Tibial nerve (tissue), 4 donors: ENCODE measurements at regions not wholly inside any gene's neighbourhood (a gene's known extent, or its start where the extent isn't known, plus 50 kb on each side); places are given as distances from the start of the nearest gene placed in this dataset.

Source experiments
- DNase-seq, 2 donors: peaks; one replicate each; pipeline ENCODE4 v3.0.0-alpha.2; 2019; ENCODE audit warnings: low spot score in 2 of 2
- H3K27ac ChIP-seq, 4 donors: fragments of 200-600 bp; sonication (generic) in 3 of 4; one replicate each; pipeline ENCODE4 v1.5.1; 2017 to 2019; ENCODE audit warnings: mild to moderate bottlenecking in 1 of 4
- H3K27me3 ChIP-seq, 2 donors: fragments of 200-600 bp; sonication (generic) in 1 of 2; one replicate each; pipeline versions ENCODE4 v1.5.1 to v1.6.0; 2017 to 2019
- H3K36me3 ChIP-seq, 3 donors: fragments of 200-600 bp; sonication (generic); one replicate each; pipeline ENCODE4 v1.5.1; 2018 to 2019
- H3K4me1 ChIP-seq, 4 donors: fragments of 200-600 bp; sonication (generic) in 3 of 4; one replicate each; pipeline ENCODE4 v1.5.1; 2017 to 2019
- H3K4me3 ChIP-seq, 4 donors: fragments of 200-600 bp; sonication (generic) in 3 of 4; one replicate each; pipeline ENCODE4 v1.5.1; 2017 to 2019; ENCODE audit warnings: mild to moderate bottlenecking in 1 of 4, moderate library complexity in 1 of 4
- H3K9me3 ChIP-seq, 4 donors: fragments of 200-600 bp; sonication (generic) in 3 of 4; one replicate each; pipeline ENCODE4 v1.5.1; 2017 to 2019
- CTCF ChIP-seq, 5 experiments: fragments of 200-600 bp in 3 of 5; fragments of 450-650 bp in 2 of 5; sonication (generic) in 3 of 5; IDR thresholded peaks; one replicate each; pipeline ENCODE4 v1.5.1; 2016 to 2019; ENCODE audit warnings: antibody characterized with exemption in 5 of 5, mild to moderate bottlenecking in 3 of 5, moderate library complexity in 2 of 5
- EP300 ChIP-seq, 2 donors: sonication (generic); formaldehyde crosslinking; IDR thresholded peaks; one replicate each; pipeline ENCODE4 v1.6.1; 2017; ENCODE audit warnings: antibody characterized with exemption in 2 of 2, mild to moderate bottlenecking in 1 of 2
- POLR2A ChIP-seq, 2 donors: fragments of 450-650 bp; IDR thresholded peaks; one replicate each; pipeline ENCODE4 v1.6.1; 2017; ENCODE audit warnings: antibody characterized with exemption in 2 of 2, mild to moderate bottlenecking in 2 of 2, moderate library complexity in 2 of 2
- WGBS, 2 donors: methylation state at CpG; one replicate each; pipeline ENCODE4 v1.1.5; 2018; 5-methylcytosine and 5-hydroxymethylcytosine counted together

GRCh38 chr2:66929632-66930338 is 467.3 kb upstream of the ETAA1 start:
- no peak for TF ChIP-seq EP300 (IDR thresholded peaks at IDR 0.05)
- TF ChIP-seq POLR2A (IDR thresholded peaks at IDR 0.05): no peak
- no peak for TF ChIP-seq CTCF (IDR thresholded peaks at IDR 0.05)
- H3K27ac ChIP-seq: no peak overlapping the region
- H3K4me3 ChIP-seq: no peak overlapping the region
- H3K36me3 ChIP-seq: no peaks in the 10 kb centered on the region
- H3K27me3 ChIP-seq: no peaks in the 10 kb centered on the region
- H3K4me1 ChIP-seq: peaks cover 0 to 6% (median 0%) of the 10 kb centered on the region in 4 donors
- WGBS, 2 donors: 54% methylated on average over 8 of the region's 8 CpGs
- H3K9me3 ChIP-seq: no peaks in the 10 kb centered on the region
- DNase-seq: peak in 1 of 2 donors; percentile 18

GRCh38 chr2:66930339-66931220 is 466.6 kb upstream of the ETAA1 start:
- Histone ChIP-seq H3K27ac (no peak overlapping the region), H3K4me3 (no peak overlapping the region), H3K9me3 (no peaks in the 10 kb centered on the region), H3K36me3 (no peaks in the 10 kb centered on the region), H3K4me1 (peaks cover 0 to 6% (median 0%) of the 10 kb centered on the region in 4 donors), H3K27me3 (no peaks in the 10 kb centered on the region)
- no peak for TF ChIP-seq EP300 (IDR thresholded peaks at IDR 0.05)
- no peak for TF ChIP-seq CTCF (IDR thresholded peaks at IDR 0.05)
- no peak for TF ChIP-seq POLR2A (IDR thresholded peaks at IDR 0.05)
- 57 to 70% methylated on average over 3 of the region's 3 CpGs for WGBS, 2 donors
- no peak for DNase-seq

- Histone ChIP-seq H3K27me3 (no peaks in the 10 kb centered on the region), H3K27ac (no peak overlapping the region), H3K4me1 (no peaks in the 10 kb centered on the region), H3K36me3 (no peaks in the 10 kb centered on the region), H3K9me3 (no peaks in the 10 kb centered on the region), H3K4me3 (no peak overlapping the region)
- DNase-seq: no peak
- 82 to 89% methylated on average over 1 of the region's 1 CpG for WGBS, 2 donors
- TF ChIP-seq POLR2A (IDR thresholded peaks at IDR 0.05) (no peak), EP300 (IDR thresholded peaks at IDR 0.05) (no peak), CTCF (IDR thresholded peaks at IDR 0.05) (no peak)
Observed at GRCh38 chr2:66938471-66938967, 458.6 kb upstream of the ETAA1 start.

- H3K27ac ChIP-seq: no peak overlapping the region
Observed at GRCh38 chr2:66940080-66940479, 457.1 kb upstream of the ETAA1 start.

More at GRCh38 chr2:66940080-66940479, 457.1 kb upstream of the ETAA1 start:
- H3K27me3 ChIP-seq: no peaks in the 10 kb centered on the region
- H3K4me1 ChIP-seq: no peaks in the 10 kb centered on the region
- WGBS, 2 donors: 74 to 83% methylated on average over 1 of the region's 1 CpG
- H3K9me3 ChIP-seq: no peaks in the 10 kb centered on the region
- no peak overlapping the region for H3K4me3 ChIP-seq
- no peaks in the 10 kb centered on the region for H3K36me3 ChIP-seq
- DNase-seq: no peak
- TF ChIP-seq EP300 (IDR thresholded peaks at IDR 0.05): no peak
- no peak for TF ChIP-seq CTCF (IDR thresholded peaks at IDR 0.05)
- TF ChIP-seq POLR2A (IDR thresholded peaks at IDR 0.05): no peak
